ENCODE measurements at regions not wholly inside any gene's neighbourhood (a gene's known extent, or its start where the extent isn't known, plus 50 kb on each side); places are given as distances from the start of the nearest gene placed in this dataset.
"Not testable (repeated sequence)": the region's sequence is repeated elsewhere in the genome, so short reads cannot be mapped to it uniquely, and the experiment has no call there.

- no peak for TF ChIP-seq CTCF (IDR thresholded peaks at IDR 0.05; ENCODE audit: low read depth, low read length)
- no peaks in the 10 kb centered on the region for H3K27me3 ChIP-seq
- H3K4me3 ChIP-seq, result no peak overlapping the region
- DNase-seq (ENCODE audit: low read depth in 1 of 2, low spot score in 1 of 2), result no peak
- H3K27ac ChIP-seq, result no peak overlapping the region
- H3K36me3 ChIP-seq, result no peaks in the 10 kb centered on the region
- no peaks in the 10 kb centered on the region for H3K4me1 ChIP-seq (ENCODE audit: low read depth)
- H3K9me3 ChIP-seq (ENCODE audit: low read depth), result no peaks in the 10 kb centered on the region
These were observed 1793.1 kb downstream of the EFNA5 start for GRCh38 chr5:105877592-105877991.

- TF ChIP-seq CTCF (IDR thresholded peaks at IDR 0.05; ENCODE audit: low read depth, low read length), result no peak
- H3K9me3 ChIP-seq (ENCODE audit: low read depth), result no peaks in the 10 kb centered on the region
- H3K36me3 ChIP-seq, result no peaks in the 10 kb centered on the region
- no peaks in the 10 kb centered on the region for H3K27me3 ChIP-seq
- no peak overlapping the region for H3K27ac ChIP-seq
- no peak for DNase-seq (ENCODE audit: low read depth in 1 of 2, low spot score in 1 of 2)
- no peak overlapping the region for H3K4me3 ChIP-seq
- no peaks in the 10 kb centered on the region for H3K4me1 ChIP-seq (ENCODE audit: low read depth)
These were observed 1796.4 kb downstream of the EFNA5 start for GRCh38 chr5:105874316-105874715.

GRCh38 chr5:105872569-105873270 lies 1798.0 kb downstream of the EFNA5 start:
- Histone ChIP-seq H3K27me3 (no peaks in the 10 kb centered on the region), H3K9me3 (ENCODE audit: low read depth) (no peaks in the 10 kb centered on the region), H3K4me3 (no peak overlapping the region), H3K27ac (no peak overlapping the region), H3K4me1 (ENCODE audit: low read depth) (no peaks in the 10 kb centered on the region), H3K36me3 (no peaks in the 10 kb centered on the region)
- no peak for TF ChIP-seq CTCF (IDR thresholded peaks at IDR 0.05; ENCODE audit: low read depth, low read length)
- peak in 1 of 2 donors; percentile 2 for DNase-seq (ENCODE audit: low read depth in 1 of 2, low spot score in 1 of 2)

GRCh38 chr5:105868038-105868780 lies 1802.5 kb downstream of the EFNA5 start:
- no peaks in the 10 kb centered on the region for H3K36me3 ChIP-seq
- no peaks in the 10 kb centered on the region for H3K9me3 ChIP-seq (ENCODE audit: low read depth)
- H3K4me3 ChIP-seq, result no peak overlapping the region
- peak in 1 of 2 donors; percentile 5 for DNase-seq (ENCODE audit: low read depth in 1 of 2, low spot score in 1 of 2)
- no peak for TF ChIP-seq CTCF (IDR thresholded peaks at IDR 0.05; ENCODE audit: low read depth, low read length)
- H3K27ac ChIP-seq, result no peak overlapping the region
- no peaks in the 10 kb centered on the region for H3K4me1 ChIP-seq (ENCODE audit: low read depth)
- H3K27me3 ChIP-seq, result no peaks in the 10 kb centered on the region

GRCh38 chr5:105865834-105866233 lies 1804.9 kb downstream of the EFNA5 start:
- TF ChIP-seq CTCF (IDR thresholded peaks at IDR 0.05; ENCODE audit: low read depth, low read length), result no peak
- H3K9me3 ChIP-seq (ENCODE audit: low read depth), result no peaks in the 10 kb centered on the region

GRCh38 chr5:105859350-105859749 lies 1811.4 kb downstream of the EFNA5 start:
- not testable (repeated sequence) for H3K4me1 ChIP-seq (ENCODE audit: low read depth); H3K27ac ChIP-seq; H3K36me3 ChIP-seq; DNase-seq (ENCODE audit: low read depth in 1 of 2, low spot score in 1 of 2); H3K9me3 ChIP-seq (ENCODE audit: low read depth); H3K27me3 ChIP-seq; H3K4me3 ChIP-seq

More at GRCh38 chr5:105865834-105866233, 1804.9 kb downstream of the EFNA5 start:
- no peak overlapping the region for H3K4me3 ChIP-seq
- no peak overlapping the region for H3K27ac ChIP-seq
- H3K36me3 ChIP-seq, result no peaks in the 10 kb centered on the region
- DNase-seq (ENCODE audit: low read depth in 1 of 2, low spot score in 1 of 2), result no peak
- no peaks in the 10 kb centered on the region for H3K4me1 ChIP-seq (ENCODE audit: low read depth)
- no peaks in the 10 kb centered on the region for H3K27me3 ChIP-seq
